Natural killer cell treated with Interleukin-12 subunit alpha and Interleukin-12 subunit beta and Interleukin-15 and Interleukin-18, amount 100 ng/mL, for 72 hours (primary cell): ENCODE measurements at regions not wholly inside any gene's neighbourhood (a gene's known extent, or its start where the extent isn't known, plus 50 kb on each side); places are given as distances from the start of the nearest gene placed in this dataset.
"Not testable (repeated sequence)": the region's sequence is repeated elsewhere in the genome, so short reads cannot be mapped to it uniquely, and the experiment has no call there.

ENCODE experiments used
- ATAC-seq, 2 donors: fragments of 150-1000 bp; cut with Tn5 transposase in 1 of 2; sonication (Bioruptor Pico), chemical (Tn5 transposase) in 1 of 2; 2 replicates each; pipeline ENCODE4 v1.10.0; 2021
- DNase-seq: peaks from one replicate; pipeline ENCODE4 v3.0.0; 2022; ENCODE audit warnings: low spot score
- H3K27ac Mint-ChIP-seq, 2 donors: 1 replicate in 1 of 2; 2 replicates in 1 of 2; pipeline ENCODE4 v1.8.0; 2022; ENCODE audit warnings: mixed read lengths in 2 of 2, mild to moderate bottlenecking in 1 of 2, moderate library complexity in 1 of 2
- H3K27me3 Mint-ChIP-seq, 2 donors: 1 replicate in 1 of 2; 2 replicates in 1 of 2; pipeline ENCODE4 v1.8.0; 2022; ENCODE audit warnings: mixed read lengths in 2 of 2
- H3K36me3 Mint-ChIP-seq: one replicate; pipeline ENCODE4 v1.8.0; 2022; ENCODE audit warnings: mixed read lengths
- H3K4me1 Mint-ChIP-seq, 2 donors: 1 replicate in 1 of 2; 2 replicates in 1 of 2; pipeline ENCODE4 v1.8.0; 2022; ENCODE audit warnings: low read depth in 2 of 2, mixed read lengths in 2 of 2, mild to moderate bottlenecking in 1 of 2
- H3K4me3 Mint-ChIP-seq: one replicate; pipeline ENCODE4 v1.8.0; 2022; ENCODE audit warnings: mixed read lengths
- H3K9me3 Mint-ChIP-seq: 2 replicates; pipeline ENCODE4 v1.8.0; 2022; ENCODE audit warnings: mixed read lengths

DNA sequence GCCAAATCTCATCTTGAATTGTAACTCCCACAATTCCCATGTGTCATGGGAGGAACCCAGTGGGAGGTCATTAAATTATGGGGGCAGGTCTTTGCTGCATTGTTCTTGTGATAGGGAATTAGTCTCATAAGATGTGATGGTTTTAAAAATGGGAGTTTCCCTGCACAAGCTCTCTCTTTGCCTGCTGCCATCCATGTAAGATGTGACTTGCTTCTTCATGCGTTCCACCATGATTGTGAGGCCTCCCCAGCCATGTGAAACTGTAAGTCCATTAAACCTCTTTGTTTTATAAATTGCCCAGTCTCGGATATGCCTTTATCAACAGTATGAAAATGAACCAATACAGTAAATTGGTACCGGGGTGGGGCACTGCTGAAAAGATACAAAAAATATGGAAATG, 974.5 kb downstream of the MCTP2 start:
- H3K9me3 Mint-ChIP-seq, H3K27me3 Mint-ChIP-seq, ATAC-seq, DNase-seq, H3K27ac Mint-ChIP-seq, H3K4me1 Mint-ChIP-seq, H3K4me3 Mint-ChIP-seq, H3K36me3 Mint-ChIP-seq: not testable (repeated sequence)

DNA sequence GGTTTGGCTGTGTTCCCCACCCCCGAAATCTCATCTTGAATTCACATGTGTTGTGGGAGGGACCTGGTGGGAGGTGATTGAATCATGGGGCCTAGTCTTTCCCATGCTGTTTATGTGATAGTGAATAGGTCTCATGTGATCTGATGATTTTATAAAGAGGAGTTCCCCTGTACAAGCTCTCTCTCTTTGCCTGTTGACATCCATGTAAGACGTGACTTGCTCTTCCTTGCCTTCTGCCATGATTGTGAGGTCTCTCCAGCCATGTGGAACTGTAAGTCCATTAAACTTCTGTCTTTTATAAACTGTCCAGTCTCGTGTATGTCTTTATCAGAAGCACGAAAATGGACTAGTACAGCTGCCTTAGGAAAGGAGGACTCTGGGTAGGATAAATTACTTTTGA, 976.7 kb downstream of the MCTP2 start:
- H3K27me3 Mint-ChIP-seq: no peaks in the 10 kb centered on the region
- no peak overlapping the region for H3K27ac Mint-ChIP-seq
- ATAC-seq (no peak), DNase-seq (no peak)
- H3K4me3 Mint-ChIP-seq: no peak overlapping the region
- H3K9me3 Mint-ChIP-seq: no peaks in the 10 kb centered on the region
- H3K36me3 Mint-ChIP-seq: no peaks in the 10 kb centered on the region
- no peaks in the 10 kb centered on the region for H3K4me1 Mint-ChIP-seq

DNA sequence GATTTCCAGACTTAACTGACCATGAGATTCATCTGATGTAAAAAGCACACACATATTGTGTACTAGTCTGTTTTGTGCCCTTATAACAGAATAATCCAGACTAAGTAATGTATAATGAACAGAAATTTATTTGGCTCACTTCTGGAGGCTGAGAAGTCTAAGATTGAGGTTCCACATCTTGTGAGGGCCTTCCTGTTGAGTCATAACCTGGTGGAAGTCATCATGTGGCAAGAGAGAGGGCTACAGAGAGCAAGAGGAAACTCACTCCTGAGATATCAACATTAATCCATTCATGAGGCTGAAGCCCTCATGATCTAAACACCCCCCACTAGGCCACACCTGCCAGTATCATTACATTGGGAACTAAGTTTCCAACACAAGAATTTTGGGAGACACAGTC, 977.6 kb downstream of the MCTP2 start:
- no peaks in the 10 kb centered on the region for H3K9me3 Mint-ChIP-seq
- H3K4me3 Mint-ChIP-seq: no peak overlapping the region
- DNase-seq: no peak
- no peaks in the 10 kb centered on the region for H3K4me1 Mint-ChIP-seq
- H3K27ac Mint-ChIP-seq: no peak overlapping the region
- no peaks in the 10 kb centered on the region for H3K36me3 Mint-ChIP-seq
- ATAC-seq: no peak
- H3K27me3 Mint-ChIP-seq: peaks cover 0 to under 1% of the 10 kb centered on the region in 2 donors

DNA sequence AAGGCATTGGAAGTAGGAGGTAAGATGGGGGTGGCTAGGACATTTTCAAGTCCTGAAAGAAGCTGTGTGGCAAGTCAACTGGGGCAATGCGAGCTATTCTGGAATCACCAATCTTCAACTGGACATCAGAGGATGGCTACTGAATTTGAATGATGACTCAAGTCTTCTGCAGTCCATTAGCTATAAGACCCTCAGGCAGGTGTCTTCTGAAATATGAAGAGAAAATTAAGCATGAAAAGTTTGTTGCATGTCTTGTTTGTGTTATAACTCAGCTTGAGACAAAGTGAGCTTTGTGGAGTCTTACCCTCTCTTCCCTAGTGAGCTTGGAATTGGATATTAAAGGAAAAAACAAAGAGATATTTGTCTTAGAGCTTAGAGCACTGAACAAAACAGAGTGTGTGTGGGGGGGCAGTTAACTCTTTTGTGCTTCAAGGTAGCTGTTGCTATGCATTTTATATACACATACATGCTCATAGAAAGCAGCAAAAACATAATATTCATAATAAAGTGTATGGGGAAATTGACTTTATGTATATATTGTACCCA, 979.1 kb downstream of the MCTP2 start:
- Mint-ChIP-seq H3K36me3 (no peaks in the 10 kb centered on the region), H3K27ac (no peak overlapping the region), H3K27me3 (peaks cover 6 to 15% of the 10 kb centered on the region in 2 donors), H3K4me3 (no peak overlapping the region), H3K4me1 (no peaks in the 10 kb centered on the region), H3K9me3 (no peaks in the 10 kb centered on the region)
- DNase-seq (no peak), ATAC-seq (no peak)

DNA sequence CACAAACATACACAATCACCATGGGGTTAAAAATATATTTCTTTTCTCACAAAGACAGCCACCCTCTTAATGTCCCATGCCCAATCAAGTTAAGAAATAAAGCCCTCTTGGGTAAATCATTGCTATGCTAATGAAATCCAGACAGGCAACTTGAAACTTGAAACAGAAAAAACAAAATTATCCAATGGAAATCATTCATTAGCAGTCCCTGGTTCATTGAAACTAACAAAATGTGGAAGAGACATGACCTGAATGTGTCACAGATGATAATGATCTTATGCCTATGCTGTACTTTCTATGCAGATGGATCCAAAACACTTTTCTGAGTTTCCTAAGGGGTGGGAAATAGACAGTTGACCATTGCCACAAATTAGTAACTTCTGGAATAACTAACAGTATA, 983.7 kb downstream of the MCTP2 start:
- H3K4me3 Mint-ChIP-seq: no peak overlapping the region
- H3K27ac Mint-ChIP-seq: no peak overlapping the region
- no peak for ATAC-seq
- no peaks in the 10 kb centered on the region for H3K4me1 Mint-ChIP-seq
- H3K9me3 Mint-ChIP-seq: no peaks in the 10 kb centered on the region
- DNase-seq: no peak
- H3K36me3 Mint-ChIP-seq: no peaks in the 10 kb centered on the region
- peaks cover 9 to 19% of the 10 kb centered on the region in 2 donors for H3K27me3 Mint-ChIP-seq

DNA sequence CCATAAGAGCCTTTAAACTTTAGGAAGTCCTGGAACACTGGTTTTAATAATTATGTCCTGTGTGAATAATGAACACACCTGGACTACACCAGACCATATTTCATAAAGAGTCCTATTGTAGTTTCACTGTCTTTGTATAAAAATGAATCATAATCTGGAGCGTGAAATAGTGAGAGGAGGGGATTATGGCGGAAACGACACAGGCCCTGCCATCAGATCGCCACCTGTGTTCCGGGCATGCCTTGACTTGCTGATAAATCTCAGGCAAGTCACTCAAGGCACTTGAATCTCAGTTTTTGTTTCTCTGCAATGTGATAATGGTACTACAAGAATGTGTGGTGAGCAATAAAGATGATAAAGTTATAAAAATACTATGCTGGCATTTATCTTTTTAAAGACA, 995.5 kb downstream of the MCTP2 start:
- Mint-ChIP-seq H3K4me3 (no peak overlapping the region), H3K9me3 (peaks cover 4% of the 10 kb centered on the region), H3K27ac (no peak overlapping the region), H3K4me1 (no peaks in the 10 kb centered on the region), H3K27me3 (peaks cover 18 to 36% of the 10 kb centered on the region in 2 donors), H3K36me3 (peaks cover 12% of the 10 kb centered on the region)
- no peak for DNase-seq
- ATAC-seq: no peak

DNA sequence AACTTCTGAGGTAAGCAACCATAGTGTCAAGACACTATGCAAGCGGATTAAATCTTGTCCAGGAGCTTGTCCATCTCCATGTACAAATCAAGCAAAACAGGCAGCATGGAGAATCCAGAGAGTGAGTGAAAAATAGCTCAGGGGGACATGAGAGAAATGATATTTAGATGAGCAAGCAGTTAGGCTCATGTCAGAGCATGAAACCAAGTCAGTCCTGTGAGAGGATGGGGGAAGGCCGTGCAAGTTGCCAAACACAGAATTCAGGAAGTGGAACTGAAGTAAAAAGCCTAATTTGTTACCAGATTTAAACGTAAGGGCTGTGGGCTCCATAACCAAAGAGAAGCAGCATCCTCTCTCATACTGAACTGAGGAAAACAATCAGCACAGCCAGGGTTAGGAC, 995.9 kb downstream of the MCTP2 start:
- Mint-ChIP-seq H3K36me3 (peaks cover 12% of the 10 kb centered on the region), H3K27ac (no peak overlapping the region), H3K9me3 (peaks cover 4% of the 10 kb centered on the region), H3K4me3 (no peak overlapping the region), H3K27me3 (peaks cover 21 to 36% of the 10 kb centered on the region in 2 donors), H3K4me1 (no peaks in the 10 kb centered on the region)
- ATAC-seq (no peak), DNase-seq (no peak)

DNA sequence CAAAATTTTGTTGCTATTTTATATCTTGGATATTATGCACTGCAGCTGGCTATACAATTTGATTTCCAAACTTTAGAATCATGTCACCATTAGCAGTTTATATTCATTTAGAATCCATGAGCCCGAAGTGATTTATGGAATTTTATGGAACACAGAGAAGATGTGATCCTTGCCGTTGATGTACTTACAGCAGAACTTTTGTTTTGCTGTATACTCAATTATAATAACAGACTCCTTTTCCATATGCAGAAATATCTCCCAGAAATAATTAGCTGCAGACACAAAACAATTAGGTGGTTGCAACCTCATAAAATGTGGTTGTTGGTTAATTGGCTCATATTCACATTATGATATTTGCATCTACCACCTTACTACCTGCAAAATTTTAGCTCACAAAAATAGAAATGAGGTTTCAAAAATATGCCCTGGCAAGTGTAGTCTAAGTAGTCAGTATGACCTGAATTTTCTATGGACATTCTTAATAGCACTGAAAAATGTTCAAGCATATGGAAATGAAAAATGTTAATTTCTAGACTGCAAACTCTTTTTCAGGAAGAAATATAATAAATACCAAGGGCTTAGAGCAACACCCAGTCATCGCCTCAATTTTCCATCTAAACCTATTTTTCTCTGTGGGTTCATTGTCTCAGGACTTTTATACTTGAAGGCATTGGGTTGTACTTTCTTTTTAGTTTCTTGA, 997.6 kb downstream of the MCTP2 start:
- DNase-seq (no peak), ATAC-seq (no peak)
- no peak overlapping the region for H3K4me3 Mint-ChIP-seq
- peaks cover 4% of the 10 kb centered on the region for H3K36me3 Mint-ChIP-seq
- H3K9me3 Mint-ChIP-seq: peaks cover 4% of the 10 kb centered on the region
- H3K27me3 Mint-ChIP-seq: peaks cover 21 to 46% of the 10 kb centered on the region in 2 donors
- H3K4me1 Mint-ChIP-seq: no peaks in the 10 kb centered on the region
- no peak overlapping the region for H3K27ac Mint-ChIP-seq

DNA sequence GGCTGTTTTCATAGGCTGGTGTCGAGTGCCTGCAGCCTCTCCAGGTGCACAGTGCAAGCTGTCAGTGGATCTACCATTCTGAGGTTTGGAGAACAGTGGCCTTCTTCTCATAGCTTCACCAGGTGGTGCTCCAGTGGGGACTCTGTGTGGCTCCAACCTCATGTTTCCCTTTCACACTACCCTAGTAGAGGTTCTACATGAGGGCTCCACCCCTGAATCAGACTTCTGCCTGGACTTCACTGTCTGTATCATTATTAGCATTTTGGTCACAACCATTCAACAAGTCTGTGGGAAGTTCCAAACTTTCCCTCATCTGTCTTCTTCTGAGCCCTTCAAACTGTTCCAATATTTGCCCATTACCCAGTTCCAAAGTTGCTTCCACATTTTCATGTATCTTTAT, 1003.7 kb downstream of the MCTP2 start:
- Mint-ChIP-seq H3K27me3 (peaks cover 29 to 69% of the 10 kb centered on the region in 2 donors), H3K9me3 (peaks cover 7% of the 10 kb centered on the region), H3K27ac (no peak overlapping the region), H3K4me3 (no peak overlapping the region), H3K36me3 (peaks cover 10% of the 10 kb centered on the region), H3K4me1 (no peaks in the 10 kb centered on the region)
- DNase-seq (no peak), ATAC-seq (no peak)

DNA sequence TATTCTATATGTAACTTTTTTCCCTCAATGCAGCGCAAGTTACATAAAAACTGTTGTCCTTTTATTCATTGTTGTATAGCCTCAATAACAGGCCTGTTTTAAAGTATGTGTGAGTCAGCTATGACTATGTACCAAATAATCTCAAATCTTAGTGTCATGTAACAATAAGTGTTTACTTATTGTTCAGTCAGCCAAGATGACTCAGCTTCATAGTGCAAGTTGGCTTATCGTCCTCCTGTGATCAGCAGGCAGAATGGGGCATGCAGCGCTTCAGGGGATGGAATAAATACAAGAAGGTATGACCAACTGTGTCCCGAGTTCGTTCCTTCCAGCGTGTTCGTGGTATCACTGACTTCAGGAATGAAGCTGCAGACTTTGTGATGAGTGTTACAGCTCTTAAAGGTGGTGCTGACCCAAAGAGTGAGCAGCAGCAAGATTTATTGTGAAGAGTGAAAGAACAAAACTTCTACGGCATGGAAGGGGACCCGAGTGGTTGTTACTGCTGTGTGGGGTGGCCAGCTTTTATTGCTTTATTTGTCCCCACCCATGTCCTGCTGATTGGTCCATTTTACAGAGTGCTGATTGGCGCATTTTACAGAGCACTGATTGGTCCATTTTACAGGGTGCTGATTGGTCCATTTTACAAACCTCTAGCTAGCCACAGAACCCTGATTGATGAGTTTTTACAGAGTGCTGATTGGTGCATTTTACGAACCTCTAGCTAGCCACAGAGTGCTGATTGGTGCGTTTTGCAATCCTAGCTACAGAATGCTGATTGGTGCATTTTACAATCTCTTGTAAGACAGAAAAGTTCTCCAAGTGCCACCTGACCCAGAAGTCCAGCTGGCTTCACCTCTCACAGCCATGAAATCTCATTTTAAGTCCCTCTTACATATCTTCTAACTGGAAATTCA, 1016.0 kb downstream of the MCTP2 start:
- H3K36me3 Mint-ChIP-seq: no peaks in the 10 kb centered on the region
- no peaks in the 10 kb centered on the region for H3K9me3 Mint-ChIP-seq
- peaks cover 21% of the 10 kb centered on the region in 2 donors for H3K27me3 Mint-ChIP-seq
- no peak for DNase-seq
- no peak overlapping the region for H3K27ac Mint-ChIP-seq
- H3K4me3 Mint-ChIP-seq: no peak overlapping the region
- ATAC-seq: no peak
- peaks cover 0 to 1% of the 10 kb centered on the region in 2 donors for H3K4me1 Mint-ChIP-seq

DNA sequence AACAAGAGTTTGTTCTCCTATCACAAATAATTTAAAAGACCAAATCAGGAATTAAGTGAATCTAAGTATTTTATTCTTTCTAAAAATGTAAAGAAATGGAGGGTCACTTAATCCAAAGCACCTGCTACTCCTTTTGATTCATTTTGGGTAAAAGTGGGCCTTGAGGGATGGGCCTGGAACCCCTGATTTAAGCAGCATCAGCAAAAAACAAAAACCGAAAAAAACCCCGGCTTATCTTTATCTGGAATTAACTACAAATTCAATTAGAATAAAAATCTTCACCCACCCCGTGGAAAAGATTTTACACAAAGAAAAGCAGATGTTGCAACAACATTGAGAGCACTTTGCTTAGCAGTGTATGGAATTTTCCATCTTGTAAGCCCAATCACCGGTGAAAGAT, 1018.2 kb downstream of the MCTP2 start:
- Mint-ChIP-seq H3K9me3 (no peaks in the 10 kb centered on the region), H3K4me1 (no peaks in the 10 kb centered on the region), H3K27me3 (peaks cover 20 to 25% of the 10 kb centered on the region in 2 donors), H3K27ac (no peak overlapping the region), H3K36me3 (no peaks in the 10 kb centered on the region), H3K4me3 (no peak overlapping the region)
- no peak for DNase-seq
- ATAC-seq: no peak

DNA sequence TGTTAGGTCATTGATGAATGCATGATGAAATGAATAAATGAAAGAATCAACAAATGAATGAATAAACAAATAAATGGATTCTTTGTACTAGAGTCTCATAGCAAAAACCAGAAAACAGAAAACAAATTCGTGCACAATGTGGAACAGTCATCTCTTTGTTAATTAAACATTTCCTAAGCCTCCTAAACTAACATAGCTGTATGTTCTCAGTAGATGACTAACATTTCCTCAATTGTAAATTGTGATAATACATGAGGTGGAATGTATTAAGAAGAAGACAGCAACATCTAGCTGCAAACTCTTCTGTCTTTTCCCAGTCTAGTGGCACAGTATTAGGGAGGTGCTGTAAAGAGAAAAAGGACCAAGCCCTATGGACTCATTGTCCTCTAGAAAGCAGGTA, 1021.0 kb downstream of the MCTP2 start:
- Mint-ChIP-seq H3K4me3 (no peak overlapping the region), H3K4me1 (no peaks in the 10 kb centered on the region), H3K27ac (no peak overlapping the region), H3K36me3 (no peaks in the 10 kb centered on the region), H3K27me3 (peaks cover 36 to 42% of the 10 kb centered on the region in 2 donors), H3K9me3 (no peaks in the 10 kb centered on the region)
- ATAC-seq (no peak), DNase-seq (no peak)

DNA sequence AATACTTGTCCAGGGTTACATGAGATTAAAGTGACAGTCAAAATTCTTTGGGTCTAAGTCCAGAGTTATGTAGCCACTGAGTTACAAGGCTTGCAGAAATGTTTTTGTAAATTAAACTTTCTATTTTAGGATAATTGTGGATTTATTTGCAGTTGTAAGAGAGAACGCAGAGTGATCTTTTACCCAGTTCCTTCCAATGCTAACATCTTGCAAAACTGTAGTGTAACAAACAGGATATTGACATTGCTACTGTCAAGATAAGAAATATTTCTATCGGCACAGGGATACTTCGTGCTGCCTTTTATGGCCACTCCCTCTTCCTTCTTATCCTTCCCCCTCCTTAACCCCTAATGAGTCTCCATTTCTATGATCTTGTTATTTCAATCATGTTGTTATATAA, 1022.9 kb downstream of the MCTP2 start:
- Mint-ChIP-seq H3K27me3 (peaks cover 42 to 49% of the 10 kb centered on the region in 2 donors), H3K27ac (no peak overlapping the region), H3K4me3 (no peak overlapping the region), H3K4me1 (no peaks in the 10 kb centered on the region), H3K9me3 (no peaks in the 10 kb centered on the region), H3K36me3 (no peaks in the 10 kb centered on the region)
- DNase-seq: no peak
- no peak for ATAC-seq

DNA sequence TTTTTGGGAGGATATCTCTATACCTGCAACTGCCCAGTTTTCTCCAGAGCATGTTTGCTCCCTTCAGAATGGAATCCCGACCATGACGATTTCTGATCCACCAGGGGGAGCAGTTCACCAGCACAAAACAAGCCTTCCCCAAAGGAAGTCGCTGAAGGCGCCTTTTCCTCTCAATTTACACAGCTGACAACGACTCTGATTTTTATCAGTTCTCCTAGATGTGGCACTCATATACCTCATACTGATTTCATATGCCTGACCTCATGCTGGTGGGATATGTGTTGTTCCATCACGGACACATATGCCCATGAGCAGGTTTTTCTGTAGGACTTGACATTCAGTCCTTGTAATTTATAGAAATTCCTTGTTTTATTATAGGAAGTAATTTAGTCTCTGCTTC, 1028.2 kb downstream of the MCTP2 start:
- Mint-ChIP-seq H3K4me1 (no peaks in the 10 kb centered on the region), H3K27ac (no peak overlapping the region), H3K4me3 (no peak overlapping the region), H3K9me3 (no peaks in the 10 kb centered on the region), H3K36me3 (no peaks in the 10 kb centered on the region), H3K27me3 (peaks cover 60 to 61% of the 10 kb centered on the region in 2 donors)
- ATAC-seq: peak; percentile 52 to 65
- peak; percentile 77 for DNase-seq
